Keratinocyte (primary cell): ENCODE measurements at regions not wholly inside any gene's neighbourhood (a gene's known extent, or its start where the extent isn't known, plus 50 kb on each side); places are given as distances from the start of the nearest gene placed in this dataset.
"Not testable (repeated sequence)": the region's sequence is repeated elsewhere in the genome, so short reads cannot be mapped to it uniquely, and the experiment has no call there.

Experiments used
- DNase-seq: peaks from one replicate; pipeline ENCODE4 v3.0.0-alpha.2; 2011; ENCODE audit warnings: low read depth, missing footprints, low spot score
- FAIRE-seq: peaks from 2 replicates; lab custom pipeline; 2011; peaks lifted over from hg19 to GRCh38; lab: Jason Lieb, UNC
- H2AFZ ChIP-seq: 2 replicates; pipeline ENCODE4 v1.6.0; 2012; ENCODE audit warnings: low read length, control low read depth, inconsistent platforms; ENCODE audit not compliant: control insufficient read depth
- H3K27ac ChIP-seq: 2 replicates; pipeline ENCODE4 v1.5.1; 2011; ENCODE audit warnings: low read length; ENCODE audit not compliant: control insufficient read depth, insufficient read depth
- H3K27me3 ChIP-seq: 3 replicates; pipeline ENCODE4 v1.6.0; 2011; ENCODE audit warnings: low read length; ENCODE audit not compliant: control insufficient read depth, insufficient read depth; ENCODE audit errors: extremely low read depth
- H3K36me3 ChIP-seq, 2 experiments: 2 replicates in 1 of 2; 3 replicates in 1 of 2; pipeline ENCODE4 v1.5.1; 2011; ENCODE audit warnings: low read length in 2 of 2, mild to moderate bottlenecking in 1 of 2; ENCODE audit not compliant: control insufficient read depth in 2 of 2, insufficient read depth in 2 of 2; ENCODE audit errors: extremely low read depth in 1 of 2
- H3K4me1 ChIP-seq: 3 replicates; pipeline ENCODE4 v1.5.1; 2011; ENCODE audit warnings: low read length; ENCODE audit not compliant: control insufficient read depth, insufficient read depth; ENCODE audit errors: extremely low read depth
- H3K4me2 ChIP-seq: 3 replicates; pipeline ENCODE4 v1.6.0; 2011; ENCODE audit warnings: low read depth, low read length; ENCODE audit not compliant: control insufficient read depth, insufficient read depth; ENCODE audit errors: extremely low read depth
- H3K4me3 ChIP-seq, 3 experiments: fragments of 200-600 bp in 1 of 3; sonication (generic) in 1 of 3; 2 replicates in 2 of 3; 3 replicates in 1 of 3; pipeline ENCODE4 v1.5.1; 2011 to 2016; ENCODE audit warnings: low read length in 3 of 3, mild to moderate bottlenecking in 3 of 3, control low read depth in 2 of 3, inconsistent platforms in 1 of 3, low read depth in 1 of 3, mixed read lengths in 1 of 3, mixed run types in 1 of 3, moderate library complexity in 1 of 3; ENCODE audit not compliant: control insufficient read depth in 2 of 3, insufficient read depth in 2 of 3; ENCODE audit errors: extremely low read depth in 1 of 3
- H3K79me2 ChIP-seq: 2 replicates; pipeline ENCODE4 v1.6.0; 2012; ENCODE audit warnings: low read length; ENCODE audit not compliant: control insufficient read depth, insufficient read depth
- H3K9ac ChIP-seq: 3 replicates; pipeline ENCODE4 v1.6.0; 2011; ENCODE audit warnings: low read length; ENCODE audit not compliant: control insufficient read depth, insufficient read depth; ENCODE audit errors: extremely low read depth
- H3K9me1 ChIP-seq: 3 replicates; pipeline ENCODE4 v1.6.0; 2011; ENCODE audit warnings: low read length; ENCODE audit not compliant: control insufficient read depth, insufficient read depth; ENCODE audit errors: extremely low read depth
- H3K9me3 ChIP-seq: 2 replicates; pipeline ENCODE4 v1.5.1; 2012; ENCODE audit warnings: low read depth, low read length; ENCODE audit not compliant: control insufficient read depth
- H4K20me1 ChIP-seq: 3 replicates; pipeline ENCODE4 v1.6.0; 2011; ENCODE audit warnings: low read length; ENCODE audit not compliant: control insufficient read depth, insufficient read depth; ENCODE audit errors: extremely low read depth
- EZH2 ChIP-seq: IDR thresholded peaks from one replicate; pipeline ENCODE4 v1.6.1; 2012; ENCODE audit warnings: inconsistent platforms, mild to moderate bottlenecking, low read length, moderate library complexity
- dilution Hi-C: fragments of 300-500 bp; cut with MboI; formaldehyde crosslinking; loops from one replicate; pipeline ENCODE4 v1.7.0; 2020; ENCODE audit warnings: low sequenced_read_pairs; ENCODE audit not compliant: extremely low pct_ligation_motif_present
- TF ChIP-seq, protein P1 (sequence below), 3 experiments: IDR thresholded peaks in 1 of 3; conservative IDR thresholded peaks in 1 of 3; optimal IDR thresholded peaks in 1 of 3; 2 replicates in 2 of 3; 3 replicates in 1 of 3; pipeline versions ENCODE3 to v1.5.1; 2011; ENCODE audit warnings: low read length in 3 of 3, mild to moderate bottlenecking in 3 of 3, moderate library complexity in 2 of 3, control low read depth in 1 of 3, inconsistent platforms in 1 of 3; ENCODE audit not compliant: insufficient read depth in 2 of 3; ENCODE audit errors: extremely low read depth in 1 of 3

DNA sequence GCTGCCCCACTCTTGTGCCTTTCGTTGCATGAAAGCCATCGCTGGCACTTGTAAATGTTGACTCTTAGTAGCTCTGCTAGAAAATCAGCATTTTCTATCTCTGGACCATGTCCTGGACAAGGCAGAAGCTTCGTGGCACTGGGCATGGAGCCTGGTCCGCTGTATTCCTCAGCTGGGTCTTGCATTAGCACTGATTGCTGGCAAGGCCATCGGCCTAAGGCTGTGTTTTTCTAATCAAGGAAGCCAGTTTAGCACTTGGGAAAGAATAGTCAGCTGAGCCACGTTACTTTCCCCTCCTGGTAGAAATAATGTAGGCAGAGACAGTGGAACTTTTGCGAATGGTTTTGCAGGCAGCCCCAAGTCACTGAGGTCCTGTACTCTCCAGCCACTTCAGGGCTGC, 180.2 kb upstream of the EOLA2 start:
- Histone ChIP-seq H3K4me2 (no peak overlapping the region), H3K79me2 (no peaks in the 10 kb centered on the region), H3K27ac (no peak overlapping the region), H3K27me3 (peaks cover 3% of the 10 kb centered on the region), H3K9me3 (no peaks in the 10 kb centered on the region), H3K4me3 (no peak overlapping the region), H3K9ac (no peak overlapping the region), H4K20me1 (no peaks in the 10 kb centered on the region), H3K9me1 (no peaks in the 10 kb centered on the region), H3K4me1 (no peaks in the 10 kb centered on the region), H3K36me3 (no peaks in the 10 kb centered on the region), H2AFZ (no peak overlapping the region)
- dilution Hi-C loops = no loop called here
- DNase-seq (no peak), FAIRE-seq (no peak)
- no peak for TF ChIP-seq EZH2
- TF ChIP-seq, protein P1, sequence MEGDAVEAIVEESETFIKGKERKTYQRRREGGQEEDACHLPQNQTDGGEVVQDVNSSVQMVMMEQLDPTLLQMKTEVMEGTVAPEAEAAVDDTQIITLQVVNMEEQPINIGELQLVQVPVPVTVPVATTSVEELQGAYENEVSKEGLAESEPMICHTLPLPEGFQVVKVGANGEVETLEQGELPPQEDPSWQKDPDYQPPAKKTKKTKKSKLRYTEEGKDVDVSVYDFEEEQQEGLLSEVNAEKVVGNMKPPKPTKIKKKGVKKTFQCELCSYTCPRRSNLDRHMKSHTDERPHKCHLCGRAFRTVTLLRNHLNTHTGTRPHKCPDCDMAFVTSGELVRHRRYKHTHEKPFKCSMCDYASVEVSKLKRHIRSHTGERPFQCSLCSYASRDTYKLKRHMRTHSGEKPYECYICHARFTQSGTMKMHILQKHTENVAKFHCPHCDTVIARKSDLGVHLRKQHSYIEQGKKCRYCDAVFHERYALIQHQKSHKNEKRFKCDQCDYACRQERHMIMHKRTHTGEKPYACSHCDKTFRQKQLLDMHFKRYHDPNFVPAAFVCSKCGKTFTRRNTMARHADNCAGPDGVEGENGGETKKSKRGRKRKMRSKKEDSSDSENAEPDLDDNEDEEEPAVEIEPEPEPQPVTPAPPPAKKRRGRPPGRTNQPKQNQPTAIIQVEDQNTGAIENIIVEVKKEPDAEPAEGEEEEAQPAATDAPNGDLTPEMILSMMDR (optimal IDR thresholded peaks at IDR 0.05 in 1 of 3, IDR thresholded peaks at IDR 0.05 in 1 of 3, conservative IDR thresholded peaks at IDR 0.05 in 1 of 3; ENCODE audit: extremely low read depth in 1 of 3, insufficient read depth in 2 of 3, low read length in 3 of 3) = no peak

DNA sequence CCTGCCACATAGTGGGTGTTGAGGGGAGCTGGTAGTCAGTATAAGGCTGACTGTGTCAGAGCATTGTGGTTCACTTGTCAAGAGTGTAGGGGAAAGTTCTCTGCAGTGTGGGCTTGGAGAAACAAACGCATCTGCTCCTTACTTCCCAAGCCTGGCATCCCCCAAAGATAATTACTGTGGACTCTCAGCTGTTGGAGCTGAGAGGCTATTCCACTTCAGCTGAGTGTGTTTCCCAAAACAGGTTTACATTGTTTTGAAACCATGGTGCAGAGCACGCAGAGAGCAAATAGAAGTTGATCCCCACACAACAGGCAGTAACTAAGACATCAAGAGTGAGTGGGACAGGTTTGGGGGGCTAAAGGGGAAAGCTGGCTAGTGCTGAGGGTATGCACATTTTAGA, 181.0 kb upstream of the EOLA2 start:
- no peak for FAIRE-seq
- dilution Hi-C loops = no loop called here

DNA sequence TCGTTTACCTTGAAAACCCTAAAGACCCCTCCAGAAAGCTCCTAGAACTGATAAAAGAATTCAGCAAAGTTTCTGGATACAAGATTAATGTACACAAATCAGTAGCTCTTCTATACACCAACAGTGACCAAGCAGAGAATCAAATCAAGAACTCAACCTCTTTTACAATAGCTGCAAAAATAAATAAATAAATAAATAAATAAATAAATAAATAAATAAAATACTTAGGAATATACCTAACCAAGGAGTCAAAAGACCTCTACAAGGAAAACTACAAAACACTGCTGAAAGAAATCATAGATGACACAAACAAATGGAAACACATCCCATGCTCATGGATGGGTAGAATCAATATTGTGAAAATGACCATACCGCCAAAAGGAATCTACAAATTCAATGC, 186.8 kb upstream of the EOLA2 start:
- FAIRE-seq = not testable (repeated sequence)

More for the DNA sequence above, 181.0 kb upstream of the EOLA2 start:
- Histone ChIP-seq H3K4me1 (no peaks in the 10 kb centered on the region), H3K9me1 (no peaks in the 10 kb centered on the region), H2AFZ (no peak overlapping the region), H3K36me3 (no peaks in the 10 kb centered on the region), H3K79me2 (no peaks in the 10 kb centered on the region), H3K4me2 (no peak overlapping the region), H4K20me1 (no peaks in the 10 kb centered on the region), H3K9ac (no peak overlapping the region), H3K27ac (no peak overlapping the region), H3K4me3 (no peak overlapping the region), H3K27me3 (peaks cover 3% of the 10 kb centered on the region), H3K9me3 (no peaks in the 10 kb centered on the region)
- DNase-seq = no peak
- no peak for TF ChIP-seq EZH2
- TF ChIP-seq, protein P1 (optimal IDR thresholded peaks at IDR 0.05 in 1 of 3, IDR thresholded peaks at IDR 0.05 in 1 of 3, conservative IDR thresholded peaks at IDR 0.05 in 1 of 3; ENCODE audit: extremely low read depth in 1 of 3, insufficient read depth in 2 of 3, low read length in 3 of 3) = no peak

More for the DNA sequence above, 186.8 kb upstream of the EOLA2 start:
- H3K79me2 ChIP-seq, H3K4me2 ChIP-seq, H2AFZ ChIP-seq, H3K36me3 ChIP-seq, H4K20me1 ChIP-seq, H3K9ac ChIP-seq, H3K9me3 ChIP-seq, DNase-seq, H3K4me3 ChIP-seq, H3K27me3 ChIP-seq, H3K4me1 ChIP-seq, dilution Hi-C loops, H3K27ac ChIP-seq, H3K9me1 ChIP-seq: not testable (repeated sequence)
